Kidney epithelial cell (primary cell): ENCODE measurements at regions not wholly inside any gene's neighbourhood (a gene's known extent, or its start where the extent isn't known, plus 50 kb on each side); places are given as distances from the start of the nearest gene placed in this dataset.

ENCODE experiments used
- DNase-seq: peaks from one replicate; pipeline ENCODE4 v3.0.0-alpha.2; 2010; ENCODE audit warnings: low read depth
- H3K27me3 ChIP-seq: 2 replicates; pipeline ENCODE4 v1.6.0; 2011; ENCODE audit warnings: low read length; ENCODE audit not compliant: control insufficient read depth, insufficient read depth
- H3K36me3 ChIP-seq: 2 replicates; pipeline ENCODE4 v1.5.1; 2011; ENCODE audit warnings: low read length; ENCODE audit not compliant: control insufficient read depth, insufficient read depth
- H3K4me3 ChIP-seq: 2 replicates; pipeline ENCODE4 v1.5.1; 2011; ENCODE audit warnings: low read depth, mild to moderate bottlenecking, control low read depth, low read length
- TF ChIP-seq, protein P1 (sequence below): IDR thresholded peaks from 2 replicates; pipeline ENCODE4 v1.5.1; 2011; ENCODE audit warnings: mild to moderate bottlenecking, moderate library complexity, low read length, control low read depth, inconsistent platforms; ENCODE audit not compliant: insufficient read depth, poor library complexity, severe bottlenecking

DNA sequence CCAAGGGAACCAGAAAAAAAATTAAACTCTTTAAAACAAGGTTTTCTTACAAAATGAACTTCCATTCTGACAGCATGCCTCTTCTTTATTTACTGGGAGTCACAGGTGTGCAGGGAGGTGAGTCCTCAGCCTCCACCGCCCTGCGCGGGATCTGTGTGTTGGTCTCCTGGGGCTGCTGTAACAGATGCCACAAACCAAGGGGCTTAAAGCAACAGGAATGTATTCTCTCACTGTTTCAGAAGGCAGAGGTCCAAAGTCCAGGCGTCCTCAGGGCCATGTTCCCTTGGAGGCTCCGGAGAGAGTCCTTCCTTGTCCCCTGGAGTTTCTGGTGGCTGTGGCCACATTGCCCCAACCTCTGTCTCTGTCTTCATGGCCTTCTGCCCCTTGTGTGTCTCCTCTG lies 123.6 kb upstream of the C1orf174 start:
- H3K36me3 ChIP-seq = no peaks in the 10 kb centered on the region
- no peak for DNase-seq
- no peaks in the 10 kb centered on the region for H3K27me3 ChIP-seq
- TF ChIP-seq, protein P1, sequence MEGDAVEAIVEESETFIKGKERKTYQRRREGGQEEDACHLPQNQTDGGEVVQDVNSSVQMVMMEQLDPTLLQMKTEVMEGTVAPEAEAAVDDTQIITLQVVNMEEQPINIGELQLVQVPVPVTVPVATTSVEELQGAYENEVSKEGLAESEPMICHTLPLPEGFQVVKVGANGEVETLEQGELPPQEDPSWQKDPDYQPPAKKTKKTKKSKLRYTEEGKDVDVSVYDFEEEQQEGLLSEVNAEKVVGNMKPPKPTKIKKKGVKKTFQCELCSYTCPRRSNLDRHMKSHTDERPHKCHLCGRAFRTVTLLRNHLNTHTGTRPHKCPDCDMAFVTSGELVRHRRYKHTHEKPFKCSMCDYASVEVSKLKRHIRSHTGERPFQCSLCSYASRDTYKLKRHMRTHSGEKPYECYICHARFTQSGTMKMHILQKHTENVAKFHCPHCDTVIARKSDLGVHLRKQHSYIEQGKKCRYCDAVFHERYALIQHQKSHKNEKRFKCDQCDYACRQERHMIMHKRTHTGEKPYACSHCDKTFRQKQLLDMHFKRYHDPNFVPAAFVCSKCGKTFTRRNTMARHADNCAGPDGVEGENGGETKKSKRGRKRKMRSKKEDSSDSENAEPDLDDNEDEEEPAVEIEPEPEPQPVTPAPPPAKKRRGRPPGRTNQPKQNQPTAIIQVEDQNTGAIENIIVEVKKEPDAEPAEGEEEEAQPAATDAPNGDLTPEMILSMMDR = no peak
- H3K4me3 ChIP-seq = no peak overlapping the region

DNA sequence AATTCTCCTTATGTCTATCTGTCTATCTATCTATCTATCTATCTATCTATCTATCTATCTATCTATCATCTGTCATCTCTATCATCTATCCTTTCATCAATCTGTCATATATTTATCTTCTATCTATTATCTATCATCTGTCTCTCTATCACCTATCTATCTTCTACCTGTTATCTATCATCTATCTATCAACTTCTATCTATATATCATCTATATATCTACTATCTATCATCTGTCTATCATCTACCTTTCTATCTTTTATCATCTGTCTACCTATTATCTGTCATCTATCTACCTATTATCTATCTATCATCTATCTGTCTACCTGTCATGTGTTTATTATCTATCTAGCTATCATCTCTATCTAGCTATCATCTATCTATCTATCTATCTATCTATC lies 124.7 kb upstream of the C1orf174 start:
- H3K4me3 ChIP-seq = no peak overlapping the region
- TF ChIP-seq, protein P1 = no peak
- no peak for DNase-seq
- no peaks in the 10 kb centered on the region for H3K36me3 ChIP-seq
- H3K27me3 ChIP-seq = no peaks in the 10 kb centered on the region

DNA sequence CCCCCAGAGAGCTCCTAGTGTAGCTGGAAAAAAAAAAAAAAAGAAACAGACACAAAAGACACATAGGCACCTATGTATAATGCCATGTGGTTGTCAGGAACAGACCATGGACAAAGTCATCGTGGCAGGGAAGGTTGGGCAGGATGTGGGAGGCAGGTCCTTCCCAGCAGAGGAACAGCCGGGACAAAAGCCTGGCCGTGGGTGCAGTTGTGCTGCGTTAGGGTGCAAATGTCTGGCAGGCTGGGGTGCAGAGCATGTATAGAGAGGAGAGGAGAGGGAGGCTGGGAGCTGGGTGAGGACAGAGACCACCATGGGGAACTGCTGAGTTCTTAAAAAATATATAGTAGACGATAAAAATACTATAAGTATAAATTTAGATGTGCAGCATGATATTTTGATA lies 125.7 kb upstream of the C1orf174 start:
- H3K36me3 ChIP-seq = no peaks in the 10 kb centered on the region
- no peak for DNase-seq
- no peaks in the 10 kb centered on the region for H3K27me3 ChIP-seq
- TF ChIP-seq, protein P1 = no peak
- no peak overlapping the region for H3K4me3 ChIP-seq

DNA sequence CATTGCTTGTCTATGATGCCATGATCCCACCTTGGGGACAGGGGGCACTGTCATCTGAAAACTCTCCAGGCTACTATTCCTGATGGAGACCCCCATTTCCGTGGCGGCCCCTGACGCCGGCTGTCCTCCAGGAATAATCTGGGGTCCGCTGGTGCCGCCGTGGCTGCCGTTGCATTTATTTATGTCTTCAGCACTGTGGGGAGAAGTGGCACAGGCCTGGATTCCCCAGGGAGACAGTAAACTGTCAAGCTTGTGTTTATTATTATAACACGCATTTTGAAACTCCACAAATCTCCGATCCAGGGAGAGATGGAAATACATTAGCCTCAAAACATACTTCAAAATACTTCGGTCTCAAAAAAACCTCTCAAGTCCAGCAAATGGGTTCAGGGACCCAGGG lies 126.9 kb upstream of the C1orf174 start:
- H3K4me3 ChIP-seq = no peak overlapping the region
- no peaks in the 10 kb centered on the region for H3K27me3 ChIP-seq
- TF ChIP-seq, protein P1 = no peak
- no peak for DNase-seq
- H3K36me3 ChIP-seq = no peaks in the 10 kb centered on the region

- H3K36me3 ChIP-seq = no peaks in the 10 kb centered on the region
- TF ChIP-seq, protein P1 = no peak
- no peaks in the 10 kb centered on the region for H3K27me3 ChIP-seq
- no peak for DNase-seq
- H3K4me3 ChIP-seq = no peak overlapping the region
Measured at GRCh38 chr1:4027492-4028138, 127.5 kb upstream of the C1orf174 start.

DNA sequence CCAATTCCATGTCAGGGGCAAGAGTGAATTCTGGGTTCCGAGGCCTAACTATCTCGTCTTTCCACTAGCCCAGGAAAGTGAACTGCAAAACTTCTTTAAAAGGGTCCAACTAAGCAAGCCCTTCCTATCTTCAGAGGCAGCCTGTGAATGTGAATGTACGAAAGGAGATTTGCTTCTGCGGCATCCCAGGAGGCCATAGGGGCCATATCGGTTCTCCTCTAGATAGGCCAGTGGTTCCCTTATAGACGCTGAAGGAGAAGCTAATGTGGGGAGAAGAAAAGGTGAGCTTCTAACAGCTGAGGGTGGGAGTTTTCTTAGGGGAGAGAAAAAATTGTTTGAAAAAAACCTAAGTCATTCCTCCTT lies 128.0 kb upstream of the C1orf174 start:
- Histone ChIP-seq H3K36me3 (no peaks in the 10 kb centered on the region), H3K4me3 (no peak overlapping the region), H3K27me3 (no peaks in the 10 kb centered on the region)
- TF ChIP-seq, protein P1 = no peak
- DNase-seq = no peak
